ENCODE measurements at regions not wholly inside any gene's neighbourhood (a gene's known extent, or its start where the extent isn't known, plus 50 kb on each side); places are given as distances from the start of the nearest gene placed in this dataset.
"Not testable (repeated sequence)": the region's sequence is repeated elsewhere in the genome, so short reads cannot be mapped to it uniquely, and the experiment has no call there.

DNA sequence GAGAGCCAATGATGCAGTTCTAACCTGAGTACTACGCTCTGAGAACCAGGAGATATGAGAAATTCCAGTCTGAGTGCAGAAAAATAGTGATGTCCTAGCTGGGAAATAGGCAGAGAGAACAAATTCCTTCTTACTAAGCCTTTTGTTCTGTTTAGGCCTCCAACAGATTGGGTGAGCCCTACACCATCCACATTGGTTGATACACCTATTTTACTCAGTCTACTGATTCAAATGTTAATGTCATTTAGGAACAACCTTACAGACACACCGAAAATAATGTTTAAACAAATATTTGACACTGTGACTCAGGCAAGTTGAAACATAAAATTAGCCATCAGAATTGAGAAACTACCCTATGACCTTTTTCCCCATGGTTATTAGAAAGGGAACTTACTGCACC is 333.9 kb upstream of the IZUMO3 start:
- TF ChIP-seq, protein P1, sequence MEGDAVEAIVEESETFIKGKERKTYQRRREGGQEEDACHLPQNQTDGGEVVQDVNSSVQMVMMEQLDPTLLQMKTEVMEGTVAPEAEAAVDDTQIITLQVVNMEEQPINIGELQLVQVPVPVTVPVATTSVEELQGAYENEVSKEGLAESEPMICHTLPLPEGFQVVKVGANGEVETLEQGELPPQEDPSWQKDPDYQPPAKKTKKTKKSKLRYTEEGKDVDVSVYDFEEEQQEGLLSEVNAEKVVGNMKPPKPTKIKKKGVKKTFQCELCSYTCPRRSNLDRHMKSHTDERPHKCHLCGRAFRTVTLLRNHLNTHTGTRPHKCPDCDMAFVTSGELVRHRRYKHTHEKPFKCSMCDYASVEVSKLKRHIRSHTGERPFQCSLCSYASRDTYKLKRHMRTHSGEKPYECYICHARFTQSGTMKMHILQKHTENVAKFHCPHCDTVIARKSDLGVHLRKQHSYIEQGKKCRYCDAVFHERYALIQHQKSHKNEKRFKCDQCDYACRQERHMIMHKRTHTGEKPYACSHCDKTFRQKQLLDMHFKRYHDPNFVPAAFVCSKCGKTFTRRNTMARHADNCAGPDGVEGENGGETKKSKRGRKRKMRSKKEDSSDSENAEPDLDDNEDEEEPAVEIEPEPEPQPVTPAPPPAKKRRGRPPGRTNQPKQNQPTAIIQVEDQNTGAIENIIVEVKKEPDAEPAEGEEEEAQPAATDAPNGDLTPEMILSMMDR (IDR thresholded peaks at IDR 0.05): no peak
- intact Hi-C loops (cut with DNase I; ENCODE audit: low total_unique reads): no loop called here
- Histone ChIP-seq H3K4me1 (no peaks in the 10 kb centered on the region), H3K27me3 (no peaks in the 10 kb centered on the region), H3K27ac (no peak overlapping the region), H3K9me3 (no peaks in the 10 kb centered on the region), H3K4me3 (no peak overlapping the region), H3K36me3 (no peaks in the 10 kb centered on the region)
- DNase-seq: no peak

DNA sequence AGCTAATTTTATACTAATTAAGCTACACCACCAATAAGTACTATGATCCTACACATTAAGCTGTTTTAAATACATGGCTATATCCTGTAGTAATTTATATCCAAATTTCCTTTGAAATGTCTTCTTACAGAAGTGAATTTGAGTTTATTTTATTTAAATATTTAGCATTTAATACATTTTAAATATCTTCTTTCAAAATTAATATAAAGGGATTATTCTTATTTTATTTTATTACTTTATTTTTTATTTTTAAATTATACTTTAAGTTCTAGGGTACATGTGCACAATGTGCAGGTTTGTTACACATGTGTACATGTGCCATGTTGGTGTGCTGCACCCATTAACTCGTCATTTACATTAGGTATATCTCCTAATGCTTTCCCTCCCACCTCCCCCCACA is 310.9 kb upstream of the IZUMO3 start:
- H3K9me3 ChIP-seq; H3K36me3 ChIP-seq; DNase-seq; intact Hi-C loops (cut with DNase I; ENCODE audit: low total_unique reads); H3K4me1 ChIP-seq; H3K27me3 ChIP-seq; H3K27ac ChIP-seq; H3K4me3 ChIP-seq: not testable (repeated sequence)

DNA sequence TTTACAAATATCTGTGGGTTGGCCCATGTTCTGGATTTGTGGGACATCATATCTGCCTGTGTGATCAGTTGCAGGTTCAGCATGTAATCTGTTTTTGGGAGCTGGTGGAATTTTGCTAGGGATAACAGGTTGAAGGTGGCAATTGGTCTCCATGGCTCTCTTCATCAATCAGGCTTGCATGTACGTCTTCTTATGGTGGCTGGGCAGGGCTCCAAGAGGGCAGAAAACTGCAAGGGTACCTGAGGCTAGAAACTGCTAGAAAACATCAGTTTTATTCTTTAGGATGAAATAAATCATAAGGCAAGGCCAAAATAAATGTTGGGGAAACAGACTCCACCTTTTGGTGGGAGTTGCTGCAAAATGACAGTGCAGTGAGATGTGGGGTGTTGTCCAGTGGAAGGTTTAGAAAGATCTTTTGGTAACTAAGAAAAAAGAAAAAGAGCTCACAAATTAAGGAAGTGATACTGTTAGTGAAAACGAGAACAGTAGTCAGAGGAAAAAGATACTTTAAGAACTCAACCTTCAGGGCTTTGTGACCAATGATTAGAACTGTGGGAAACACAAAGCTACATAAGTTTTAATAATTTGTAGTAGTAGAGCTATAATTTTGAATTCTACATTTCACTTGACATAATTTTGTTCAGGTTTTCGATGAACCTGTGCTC is 300.7 kb upstream of the IZUMO3 start:
- no peak for DNase-seq
- intact Hi-C loops (cut with DNase I; ENCODE audit: low total_unique reads): no loop called here
- no peaks in the 10 kb centered on the region for H3K4me1 ChIP-seq
- no peak overlapping the region for H3K4me3 ChIP-seq
- no peaks in the 10 kb centered on the region for H3K27me3 ChIP-seq
- TF ChIP-seq, protein P1 (IDR thresholded peaks at IDR 0.05): no peak
- no peaks in the 10 kb centered on the region for H3K9me3 ChIP-seq
- H3K27ac ChIP-seq: no peak overlapping the region
- H3K36me3 ChIP-seq: no peaks in the 10 kb centered on the region

DNA sequence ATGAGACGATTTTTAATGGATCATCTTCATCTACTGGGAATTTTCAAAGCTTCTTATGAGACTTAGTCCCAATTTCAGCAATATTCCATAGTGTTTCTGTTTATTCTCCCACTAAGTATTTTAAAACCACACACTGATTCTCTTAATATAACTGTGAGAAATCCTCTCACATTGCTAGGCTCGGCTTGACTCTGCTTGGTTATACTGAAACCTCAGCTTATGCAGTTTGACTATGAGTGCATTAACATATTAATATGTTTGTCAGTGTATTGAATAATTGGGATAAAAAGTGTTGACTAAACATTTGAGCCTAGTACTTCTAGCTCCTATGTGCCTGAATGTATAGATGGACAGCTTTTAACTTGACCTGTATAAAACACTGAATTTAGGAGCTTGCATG is 298.5 kb upstream of the IZUMO3 start:
- Histone ChIP-seq H3K4me3 (no peak overlapping the region), H3K9me3 (no peaks in the 10 kb centered on the region), H3K27me3 (no peaks in the 10 kb centered on the region), H3K4me1 (no peaks in the 10 kb centered on the region), H3K27ac (no peak overlapping the region), H3K36me3 (no peaks in the 10 kb centered on the region)
- TF ChIP-seq, protein P1 (IDR thresholded peaks at IDR 0.05): no peak
- intact Hi-C loops (cut with DNase I; ENCODE audit: low total_unique reads): no loop called here
- DNase-seq: no peak

DNA sequence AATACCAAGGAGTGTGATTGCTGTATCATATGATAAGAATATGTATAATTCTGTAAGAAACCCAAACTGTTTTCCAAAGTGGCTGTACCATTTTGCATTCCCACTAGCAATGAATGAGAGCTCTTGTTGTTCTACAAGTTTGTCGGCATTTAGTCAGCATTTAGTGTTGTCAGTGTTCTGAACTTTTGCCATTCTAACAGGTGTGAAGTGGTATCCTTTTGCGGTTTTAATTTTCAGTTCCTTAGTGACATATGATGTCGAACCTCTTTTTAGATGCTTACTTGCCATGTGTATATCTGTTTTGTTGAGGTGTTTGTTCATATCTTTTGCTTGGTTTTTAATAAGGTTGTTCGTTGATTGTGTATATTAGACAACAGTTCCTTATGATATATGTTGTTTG is 296.3 kb upstream of the IZUMO3 start:
- no peaks in the 10 kb centered on the region for H3K4me1 ChIP-seq

DNA sequence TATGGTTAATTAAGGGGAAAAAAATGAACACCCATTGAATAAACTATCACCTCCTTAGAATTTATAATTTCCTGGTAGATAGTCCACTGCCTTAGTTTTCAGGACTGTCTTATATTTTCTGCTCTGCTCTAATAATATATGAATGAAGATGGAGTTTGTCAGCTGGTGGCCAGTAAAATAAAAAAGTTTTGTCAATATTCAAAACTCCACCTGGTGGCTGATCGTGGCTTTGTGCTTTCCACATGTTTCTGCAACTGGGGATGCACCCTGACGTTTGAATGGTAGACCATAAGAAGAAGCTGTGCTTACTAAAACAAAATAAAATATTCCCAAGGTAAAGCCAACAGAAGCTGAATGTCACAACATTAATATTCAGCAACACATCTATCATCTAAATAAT is 286.6 kb upstream of the IZUMO3 start:
- TF ChIP-seq, protein P1 (IDR thresholded peaks at IDR 0.05): no peak
- Histone ChIP-seq H3K9me3 (no peaks in the 10 kb centered on the region), H3K4me1 (no peaks in the 10 kb centered on the region), H3K36me3 (no peaks in the 10 kb centered on the region), H3K27ac (no peak overlapping the region), H3K4me3 (no peak overlapping the region), H3K27me3 (no peaks in the 10 kb centered on the region)
- DNase-seq: no peak
- intact Hi-C loops (cut with DNase I; ENCODE audit: low total_unique reads): no loop called here

More for the DNA sequence above, 296.3 kb upstream of the IZUMO3 start:
- no peak for DNase-seq
- no peaks in the 10 kb centered on the region for H3K36me3 ChIP-seq
- H3K27ac ChIP-seq: no peak overlapping the region
- H3K27me3 ChIP-seq: no peaks in the 10 kb centered on the region
- no peak overlapping the region for H3K4me3 ChIP-seq
- intact Hi-C loops (cut with DNase I; ENCODE audit: low total_unique reads): no loop called here
- H3K9me3 ChIP-seq: no peaks in the 10 kb centered on the region
- TF ChIP-seq, protein P1 (IDR thresholded peaks at IDR 0.05): no peak
